H1 (cell line): ENCODE measurements at regions not wholly inside any gene's neighbourhood (a gene's known extent, or its start where the extent isn't known, plus 50 kb on each side); places are given as distances from the start of the nearest gene placed in this dataset.

Source experiments
- CTCF ChIA-PET: fragments of 300-600 bp; sonication (Branson Sonifier 250); formaldehyde crosslinking; loops from one replicate; lab custom pipeline; 2021; ENCODE audit not compliant: partially characterized antibody; lab: Charles Lee
- POLR2A ChIA-PET: fragments of 300-600 bp; sonication (Branson Sonifier 250); formaldehyde crosslinking; loops from one replicate; lab custom pipeline; 2021; ENCODE audit warnings: inconsistent platforms; ENCODE audit not compliant: partially characterized antibody; lab: Charles Lee
- DNase-seq, 2 experiments: peaks; one replicate each; pipeline versions ENCODE4 v3.0.0 to v3.0.0-alpha.2; 2010 to 2022; ENCODE audit warnings: low spot score in 2 of 2, low read depth in 1 of 2, mixed read lengths in 1 of 2
- FAIRE-seq: peaks from 2 replicates; lab custom pipeline; 2011; peaks lifted over from hg19 to GRCh38; lab: Jason Lieb, UNC
- H2AFZ ChIP-seq: 2 replicates; pipeline ENCODE4 v1.8.1; 2012; ENCODE audit warnings: low read length, inconsistent platforms
- H2AK5ac ChIP-seq: 2 replicates; pipeline ENCODE4 v1.6.1; 2013; ENCODE audit warnings: low read depth, low read length
- H2BK120ac ChIP-seq: replicated peaks from 2 replicates; pipeline ENCODE3; 2013; ENCODE audit warnings: low read depth, low read length, inconsistent platforms
- H2BK12ac ChIP-seq: 2 replicates; pipeline ENCODE4 v1.6.1; 2013; ENCODE audit warnings: low read depth, low read length
- H2BK15ac ChIP-seq: 2 replicates; pipeline ENCODE4 v1.6.1; 2013; ENCODE audit warnings: low read length
- H2BK20ac ChIP-seq: 2 replicates; pipeline ENCODE4 v1.6.1; 2013; ENCODE audit warnings: low read length
- H2BK5ac ChIP-seq: 2 replicates; pipeline ENCODE4 v1.6.1; 2013; ENCODE audit warnings: low read depth, low read length
- H3K14ac ChIP-seq: 2 replicates; pipeline ENCODE4 v1.6.1; 2013; ENCODE audit warnings: inconsistent platforms; ENCODE audit not compliant: insufficient read length
- H3K18ac ChIP-seq: 2 replicates; pipeline ENCODE4 v1.6.1; 2013; ENCODE audit warnings: low read length; ENCODE audit errors: extremely low read depth
- H3K23ac ChIP-seq: 2 replicates; pipeline ENCODE4 v1.6.1; 2013; ENCODE audit warnings: inconsistent platforms; ENCODE audit not compliant: insufficient read length
- H3K23me2 ChIP-seq: 2 replicates; pipeline ENCODE4 v1.6.1; 2013; ENCODE audit warnings: low read depth, low read length
- H3K27ac ChIP-seq: 2 replicates; pipeline ENCODE4 v1.6.1; 2011; ENCODE audit warnings: low read depth, low read length, inconsistent platforms
- H3K27me3 ChIP-seq, 4 experiments: replicated peaks in 1 of 4; 1 replicate in 1 of 4; 2 replicates in 3 of 4; pipeline versions ENCODE4 v1.6.1 to v1.8.1; 2011 to 2013; ENCODE audit warnings: low read length in 3 of 4, mild to moderate bottlenecking in 3 of 4, inconsistent platforms in 2 of 4, mixed read lengths in 2 of 4, moderate library complexity in 1 of 4; ENCODE audit not compliant: control insufficient read depth in 3 of 4, insufficient read depth in 3 of 4; ENCODE audit errors: extremely low read depth in 1 of 4
- H3K36me3 ChIP-seq, 4 experiments: 2 replicates each; pipeline versions ENCODE4 v1.6.1 to v1.8.1; 2011 to 2013; ENCODE audit warnings: mild to moderate bottlenecking in 4 of 4, low read length in 3 of 4, moderate library complexity in 2 of 4, control low read depth in 1 of 4, inconsistent platforms in 1 of 4; ENCODE audit not compliant: insufficient read depth in 4 of 4, control insufficient read depth in 2 of 4
- H3K4ac ChIP-seq: replicated peaks from 2 replicates; pipeline ENCODE3; 2013; ENCODE audit warnings: low read length, low read depth, mixed read lengths, inconsistent platforms; ENCODE audit not compliant: insufficient read length
- H3K4me1 ChIP-seq, 4 experiments: replicated peaks in 1 of 4; 1 replicate in 1 of 4; 2 replicates in 3 of 4; pipeline versions ENCODE4 v1.6.1 to v1.8.1; 2011 to 2013; ENCODE audit warnings: low read length in 3 of 4, inconsistent platforms in 2 of 4, mixed read lengths in 1 of 4; ENCODE audit not compliant: insufficient read depth in 4 of 4, control insufficient read depth in 3 of 4
- H3K4me2 ChIP-seq, 2 experiments: 2 replicates each; pipeline versions ENCODE4 v1.6.1 to v1.8.1; 2011 to 2013; ENCODE audit warnings: low read depth in 2 of 2, low read length in 2 of 2, control low read depth in 1 of 2, inconsistent platforms in 1 of 2, mild to moderate bottlenecking in 1 of 2; ENCODE audit not compliant: insufficient read depth in 1 of 2
- H3K4me3 ChIP-seq, 4 experiments: fragments of 200-600, 300-600 bp in 1 of 4; sonication (generic), shearing (Covaris generic), sonication (Bioruptor Twin) in 1 of 4; 2 replicates each; pipeline versions ENCODE4 v1.5.1 to v1.8.1; 2011 to 2016; ENCODE audit warnings: low read length in 4 of 4, low read depth in 3 of 4, control low read depth in 2 of 4, inconsistent platforms in 2 of 4, mild to moderate bottlenecking in 2 of 4, mixed read lengths in 1 of 4, moderate library complexity in 1 of 4; ENCODE audit not compliant: insufficient read depth in 2 of 4; ENCODE audit errors: extremely low read depth in 1 of 4
- H3K56ac ChIP-seq: replicated peaks from 2 replicates; pipeline ENCODE3; 2013; ENCODE audit warnings: low read depth, mild to moderate bottlenecking, mixed read lengths, low read length, inconsistent platforms; ENCODE audit not compliant: insufficient read length
- H3K79me1 ChIP-seq: 2 replicates; pipeline ENCODE4 v1.6.1; 2013; ENCODE audit warnings: low read depth, low read length, control low read depth
- H3K79me2 ChIP-seq, 2 experiments: 2 replicates each; pipeline versions ENCODE4 v1.6.1 to v1.8.1; 2012 to 2013; ENCODE audit warnings: low read length in 2 of 2, mild to moderate bottlenecking in 2 of 2, inconsistent platforms in 1 of 2; ENCODE audit not compliant: insufficient read depth in 2 of 2, control insufficient read depth in 1 of 2
- H3K9ac ChIP-seq, 4 experiments: replicated peaks in 1 of 4; 1 replicate in 1 of 4; 2 replicates in 3 of 4; pipeline versions ENCODE4 v1.6.1 to v1.8.1; 2011 to 2013; ENCODE audit warnings: low read depth in 3 of 4, low read length in 3 of 4, control low read depth in 2 of 4, mild to moderate bottlenecking in 2 of 4, moderate library complexity in 2 of 4, inconsistent platforms in 1 of 4; ENCODE audit errors: extremely low read depth in 1 of 4
- H3K9me3 ChIP-seq, 2 experiments: 2 replicates each; pipeline versions ENCODE4 v1.6.1 to v1.8.1; 2012 to 2013; ENCODE audit warnings: mild to moderate bottlenecking in 2 of 2, moderate library complexity in 2 of 2, control low read depth in 1 of 2, inconsistent platforms in 1 of 2, low read depth in 1 of 2, low read length in 1 of 2, mixed read lengths in 1 of 2; ENCODE audit not compliant: insufficient read depth in 2 of 2
- H4K20me1 ChIP-seq, 2 experiments: replicated peaks in 1 of 2; 2 replicates each; pipeline versions ENCODE3 to v1.8.1; 2011 to 2013; ENCODE audit warnings: inconsistent platforms in 2 of 2, low read length in 2 of 2, mild to moderate bottlenecking in 1 of 2; ENCODE audit not compliant: insufficient read depth in 2 of 2, control insufficient read depth in 1 of 2
- H4K5ac ChIP-seq: 2 replicates; pipeline ENCODE4 v1.6.1; 2013; ENCODE audit warnings: low read length, low read depth, mixed read lengths, inconsistent platforms; ENCODE audit not compliant: insufficient read length
- H4K8ac ChIP-seq: 2 replicates; pipeline ENCODE4 v1.8.0; 2013; ENCODE audit warnings: mild to moderate bottlenecking, moderate library complexity, low read length, inconsistent platforms; ENCODE audit not compliant: insufficient read depth; ENCODE audit errors: extremely low read depth
- H4K91ac ChIP-seq: replicated peaks from 2 replicates; pipeline ENCODE3; 2013; ENCODE audit warnings: low read length, mixed read lengths, inconsistent platforms; ENCODE audit not compliant: insufficient read length
- ATF3 ChIP-seq: IDR thresholded peaks from 2 replicates; pipeline ENCODE4 v1.6.1; 2011; ENCODE audit warnings: low read depth, mild to moderate bottlenecking, low read length; ENCODE audit not compliant: insufficient read depth
- CBX8 ChIP-seq: fragments of 300-800, 300-1000 bp; sonication (generic); IDR thresholded peaks from 2 replicates; pipeline ENCODE4 v1.7.1; 2016; ENCODE audit warnings: low read depth, low read length, borderline replicate concordance
- CEBPB ChIP-seq: IDR thresholded peaks from 2 replicates; pipeline ENCODE4 v1.6.1; 2012; ENCODE audit warnings: low read depth, low read length
- CTBP2 ChIP-seq: IDR thresholded peaks from 2 replicates; pipeline ENCODE4 v1.7.0; 2011; ENCODE audit warnings: borderline replicate concordance, mild to moderate bottlenecking, moderate library complexity, mixed read lengths, low read length; ENCODE audit not compliant: insufficient read depth, insufficient read length
- E2F6 ChIP-seq: IDR thresholded peaks from 2 replicates; pipeline ENCODE4 v1.6.1; 2012; ENCODE audit warnings: inconsistent platforms
- FOSL1 ChIP-seq: IDR thresholded peaks from 2 replicates; pipeline ENCODE4 v1.6.1; 2011; ENCODE audit warnings: mild to moderate bottlenecking, low read depth, low read length, moderate library complexity; ENCODE audit not compliant: insufficient read depth
- HDAC6 ChIP-seq: IDR thresholded peaks from one replicate; pipeline ENCODE4 v1.7.1; 2012; ENCODE audit warnings: low read depth, mild to moderate bottlenecking, inconsistent platforms, low read length, moderate library complexity
- MAX ChIP-seq: IDR thresholded peaks from 2 replicates; pipeline ENCODE4 v1.6.1; 2012; ENCODE audit warnings: inconsistent platforms
- NANOG ChIP-seq: IDR thresholded peaks from 2 replicates; pipeline ENCODE4 v1.6.1; 2011; ENCODE audit warnings: low read length, low read depth, mild to moderate bottlenecking, inconsistent platforms; ENCODE audit not compliant: insufficient read depth, poor library complexity, severe bottlenecking
- SAP30 ChIP-seq: fragments of 300-600 bp; sonication (generic); IDR thresholded peaks from 2 replicates; pipeline ENCODE4 v1.7.1; 2012; ENCODE audit warnings: low read length, moderate library complexity, mild to moderate bottlenecking, inconsistent platforms; ENCODE audit not compliant: insufficient read depth, insufficient replicate concordance
- SRF ChIP-seq: IDR thresholded peaks from 2 replicates; pipeline ENCODE4 v1.6.1; 2011; ENCODE audit warnings: mild to moderate bottlenecking, low read depth, low read length, moderate library complexity
- WGBS, 2 experiments: shearing (Covaris generic) in 1 of 2; methylation state at CpG; one replicate each; pipeline versions ENCODE4 v1.1.6 to v1.1.7; 2013 to 2015; ENCODE audit warnings: low lambda C conversion rate in 2 of 2, mixed read lengths in 2 of 2, inconsistent platforms in 1 of 2, low coverage in 1 of 2, missing lambda C conversion rate in 1 of 2; ENCODE audit not compliant: insufficient replicate concordance in 2 of 2, insufficient coverage in 1 of 2, insufficient read length in 1 of 2; ENCODE audit errors: extremely low coverage in 1 of 2, missing lambda C conversion rate in 1 of 2; 5-methylcytosine and 5-hydroxymethylcytosine counted together

GRCh38 chr17:5798094-5798493, 213.8 kb upstream of the NLRP1 start:
- H3K9ac ChIP-seq, result no peak overlapping the region
- TF ChIP-seq MAX, result no peak
- TF ChIP-seq CTBP2, result no peak
- no peak for TF ChIP-seq CEBPB
- TF ChIP-seq NANOG, result no peak
- TF ChIP-seq SRF, result no peak
- no peak for TF ChIP-seq ATF3
- TF ChIP-seq E2F6, result no peak
- TF ChIP-seq SAP30, result no peak
- no peak for TF ChIP-seq HDAC6
- no peak for TF ChIP-seq CBX8
- TF ChIP-seq FOSL1, result no peak
- H3K27me3 ChIP-seq, result peaks cover 0 to 6% (median 0%) of the 10 kb centered on the region in 4 experiments; a peak in 2 of 7 replicates
- peak overlapping the region; percentile 46 to 55 for H3K4me2 ChIP-seq
- no peaks in the 10 kb centered on the region for H3K79me1 ChIP-seq
- H2AFZ ChIP-seq, result 0 out of 2 replicates have a peak overlapping the region, but pooled peaks have one; percentile 11
- peak; percentile 50 for FAIRE-seq
- no peak overlapping the region for H3K23ac ChIP-seq
- no peak overlapping the region for H3K14ac ChIP-seq
- H4K20me1 ChIP-seq, result no peaks in the 10 kb centered on the region
- H2BK12ac ChIP-seq, result peak overlapping the region; percentile 72
- H2BK5ac ChIP-seq, result peak overlapping the region; percentile 41; the same call in 1 of the 2 replicates
- H2BK20ac ChIP-seq, result no peak overlapping the region; the same call in 1 of the 2 replicates
- DNase-seq, result no peak
- no peak overlapping the region for H2AK5ac ChIP-seq
- H3K9me3 ChIP-seq, result peaks cover 2 to 4% of the 10 kb centered on the region in 2 experiments; a peak in 3 of 4 replicates
- peak overlapping the region; percentile 0 for H4K91ac ChIP-seq
- no peak overlapping the region for H3K56ac ChIP-seq
- no peaks in the 10 kb centered on the region for H3K23me2 ChIP-seq
- H4K5ac ChIP-seq, result no peak overlapping the region
- H2BK15ac ChIP-seq, result no peak overlapping the region; the same call in 1 of the 2 replicates
- H3K4ac ChIP-seq, result no peak overlapping the region
- peak overlapping the region in 1 of 4 experiments; percentile 13; a peak in 1 of 8 replicates for H3K4me3 ChIP-seq
- no peaks in the 10 kb centered on the region for H3K79me2 ChIP-seq
- no peaks in the 10 kb centered on the region for H3K36me3 ChIP-seq
- CTCF ChIA-PET, result interaction anchor here (0.6 to 2.5 kb wide), 13 partner anchors 8 to 488 kb away, joined by 3 to 8 read pairs (median 4); no protein-coding TSS in a partner anchor
- H3K4me1 ChIP-seq, result peaks cover 4 to 23% (median 14%) of the 10 kb centered on the region in 4 experiments; a peak in 6 of 7 replicates
- POLR2A ChIA-PET, result interaction anchor here (0.7 kb wide), 1 partner anchor 10 kb away, joined by 4 read pairs; no protein-coding TSS in a partner anchor
- no peak overlapping the region for H3K27ac ChIP-seq
- H3K18ac ChIP-seq, result 0 out of 2 replicates have a peak overlapping the region, but pooled peaks have one; percentile 75
- WGBS, 2 experiments, result 57% methylated on average over 4 of the region's 4 CpGs; no CpG with 5 or more reads in 1 of the 2 experiments
- no peak overlapping the region for H4K8ac ChIP-seq
- H2BK120ac ChIP-seq, result no peak overlapping the region
